Calu3 (cell line): ENCODE measurements at regions not wholly inside any gene's neighbourhood (a gene's known extent, or its start where the extent isn't known, plus 50 kb on each side); places are given as distances from the start of the nearest gene placed in this dataset.

Experiments used
- BruUV-seq: library from RNA; stranded (reverse); fragments of 400-500 nt; replicated peaks from 2 replicates; lab custom pipeline; 2021; lab: Mats Ljungman, UMichigan
- CTCF ChIA-PET: fragments of 300-600 bp; sonication (Branson Sonifier 250); formaldehyde crosslinking; loops from one replicate; lab custom pipeline; 2022; ENCODE audit warnings: antibody characterized with exemption; lab: Charles Lee
- DNase-seq: peaks from one replicate; pipeline ENCODE4 v3.0.0; 2022
- H3K27ac Mint-ChIP-seq: one replicate; pipeline ENCODE4 v1.8.0; 2022; ENCODE audit warnings: mixed read lengths; ENCODE audit not compliant: unreplicated experiment
- H3K27me3 Mint-ChIP-seq: one replicate; pipeline ENCODE4 v1.8.0; 2022; ENCODE audit warnings: mixed read lengths; ENCODE audit not compliant: unreplicated experiment
- H3K36me3 Mint-ChIP-seq: one replicate; pipeline ENCODE4 v1.8.0; 2022; ENCODE audit warnings: mild to moderate bottlenecking, moderate library complexity, mixed read lengths; ENCODE audit not compliant: insufficient read depth, unreplicated experiment
- H3K4me1 Mint-ChIP-seq: one replicate; pipeline ENCODE4 v1.8.0; 2022; ENCODE audit warnings: mild to moderate bottlenecking, low read depth, mixed read lengths; ENCODE audit not compliant: unreplicated experiment
- H3K4me3 Mint-ChIP-seq: one replicate; pipeline ENCODE4 v1.8.0; 2022; ENCODE audit warnings: mild to moderate bottlenecking, low read depth, moderate library complexity, mixed read lengths; ENCODE audit not compliant: unreplicated experiment
- H3K9me3 Mint-ChIP-seq: one replicate; pipeline ENCODE4 v1.8.0; 2022; ENCODE audit warnings: low read depth, mixed read lengths; ENCODE audit not compliant: unreplicated experiment
- intact Hi-C: fragments of 100-400 bp; cut with micrococcal nuclease; formaldehyde crosslinking; loops from one replicate; pipeline ENCODE4 v1.10.0; 2022; ENCODE audit not compliant: unreplicated experiment
- TF ChIP-seq, protein P1 (sequence below): fragments of 200-600 bp; IDR thresholded peaks from one replicate; pipeline ENCODE4 v1.8.0; 2022; ENCODE audit warnings: antibody characterized with exemption; ENCODE audit not compliant: unreplicated experiment

GRCh38 chr14:81991998-81992397 lies 458.3 kb upstream of the SEL1L start:
- Mint-ChIP-seq H3K4me1 (no peaks in the 10 kb centered on the region), H3K27me3 (no peaks in the 10 kb centered on the region), H3K9me3 (peaks cover 3% of the 10 kb centered on the region), H3K36me3 (no peaks in the 10 kb centered on the region), H3K27ac (no peak overlapping the region), H3K4me3 (no peak overlapping the region)
- no TSS peak for BruUV-seq
- no peak for DNase-seq
- CTCF ChIA-PET = interaction anchor here (0.7 kb wide), 1 partner anchor 1004 kb away, joined by 3 read pairs; no protein-coding TSS in a partner anchor
- TF ChIP-seq, protein P1, sequence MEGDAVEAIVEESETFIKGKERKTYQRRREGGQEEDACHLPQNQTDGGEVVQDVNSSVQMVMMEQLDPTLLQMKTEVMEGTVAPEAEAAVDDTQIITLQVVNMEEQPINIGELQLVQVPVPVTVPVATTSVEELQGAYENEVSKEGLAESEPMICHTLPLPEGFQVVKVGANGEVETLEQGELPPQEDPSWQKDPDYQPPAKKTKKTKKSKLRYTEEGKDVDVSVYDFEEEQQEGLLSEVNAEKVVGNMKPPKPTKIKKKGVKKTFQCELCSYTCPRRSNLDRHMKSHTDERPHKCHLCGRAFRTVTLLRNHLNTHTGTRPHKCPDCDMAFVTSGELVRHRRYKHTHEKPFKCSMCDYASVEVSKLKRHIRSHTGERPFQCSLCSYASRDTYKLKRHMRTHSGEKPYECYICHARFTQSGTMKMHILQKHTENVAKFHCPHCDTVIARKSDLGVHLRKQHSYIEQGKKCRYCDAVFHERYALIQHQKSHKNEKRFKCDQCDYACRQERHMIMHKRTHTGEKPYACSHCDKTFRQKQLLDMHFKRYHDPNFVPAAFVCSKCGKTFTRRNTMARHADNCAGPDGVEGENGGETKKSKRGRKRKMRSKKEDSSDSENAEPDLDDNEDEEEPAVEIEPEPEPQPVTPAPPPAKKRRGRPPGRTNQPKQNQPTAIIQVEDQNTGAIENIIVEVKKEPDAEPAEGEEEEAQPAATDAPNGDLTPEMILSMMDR = no peak
- intact Hi-C loops = loop anchor here (10.0 kb wide), 1 partner anchor 1083 kb away; no protein-coding TSS in a partner anchor

DNA sequence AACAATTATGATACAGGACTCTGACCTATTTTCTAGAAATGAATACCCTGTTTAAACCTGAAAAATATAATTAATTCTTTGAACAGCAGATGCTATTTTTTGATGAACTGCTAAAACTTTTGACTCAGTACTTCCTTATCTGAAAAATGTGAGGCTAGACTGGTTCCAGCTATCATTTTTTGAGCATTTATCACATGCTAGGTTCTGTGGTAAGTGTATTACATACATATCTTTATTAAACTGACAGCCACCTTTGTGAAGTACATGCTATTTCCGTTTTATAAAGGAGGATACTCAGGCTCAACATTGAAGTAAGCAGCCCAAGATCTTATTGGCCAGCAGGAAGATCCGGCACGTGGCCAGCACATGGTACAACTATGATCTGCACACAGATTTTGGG lies 459.8 kb upstream of the SEL1L start:
- TF ChIP-seq, protein P1 = no peak
- H3K27me3 Mint-ChIP-seq = no peaks in the 10 kb centered on the region
- H3K4me3 Mint-ChIP-seq = no peak overlapping the region
- H3K4me1 Mint-ChIP-seq = no peaks in the 10 kb centered on the region
- CTCF ChIA-PET = no interaction called here
- peaks cover 3% of the 10 kb centered on the region for H3K9me3 Mint-ChIP-seq
- no peaks in the 10 kb centered on the region for H3K36me3 Mint-ChIP-seq
- no peak overlapping the region for H3K27ac Mint-ChIP-seq
- no TSS peak for BruUV-seq
- DNase-seq = no peak
- intact Hi-C loops = loop anchor here (10.0 kb wide), 1 partner anchor 1081 kb away; no protein-coding TSS in a partner anchor

GRCh38 chr14:82003426-82003825 lies 469.8 kb upstream of the SEL1L start:
- Mint-ChIP-seq H3K36me3 (no peaks in the 10 kb centered on the region), H3K4me3 (no peak overlapping the region), H3K9me3 (peaks cover 13% of the 10 kb centered on the region), H3K4me1 (no peaks in the 10 kb centered on the region), H3K27me3 (no peaks in the 10 kb centered on the region), H3K27ac (no peak overlapping the region)
- CTCF ChIA-PET = no interaction called here
- TF ChIP-seq, protein P1 = no peak
- intact Hi-C loops = no loop called here
- no TSS peak for BruUV-seq
- DNase-seq = no peak

DNA sequence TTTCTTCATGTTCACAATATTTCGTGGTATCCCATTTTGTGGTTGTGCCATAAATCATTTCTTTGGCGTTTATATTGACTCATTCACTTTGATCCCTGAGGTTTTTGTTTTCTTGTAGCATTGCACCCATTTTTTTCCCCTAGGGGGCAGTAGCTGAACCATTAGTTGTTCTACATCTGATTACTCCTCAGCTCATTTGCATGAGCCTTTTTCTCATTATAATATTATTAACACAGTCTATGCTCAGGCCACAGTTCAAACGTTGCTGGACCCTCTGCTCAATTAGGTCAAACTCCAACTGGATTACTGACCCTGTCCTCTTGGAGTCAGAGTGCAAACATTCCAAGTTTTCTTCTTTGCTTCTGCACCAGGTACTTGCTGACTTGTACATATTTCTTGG lies 475.4 kb upstream of the SEL1L start:
- TF ChIP-seq, protein P1 = no peak
- Mint-ChIP-seq H3K27ac (no peak overlapping the region), H3K27me3 (no peaks in the 10 kb centered on the region), H3K4me1 (no peaks in the 10 kb centered on the region), H3K36me3 (no peaks in the 10 kb centered on the region), H3K9me3 (peaks cover 9% of the 10 kb centered on the region), H3K4me3 (no peak overlapping the region)
- no TSS peak for BruUV-seq
- intact Hi-C loops = no loop called here
- CTCF ChIA-PET = no interaction called here
- DNase-seq = no peak
